ENCODE measurements at regions not wholly inside any gene's neighbourhood (a gene's known extent, or its start where the extent isn't known, plus 50 kb on each side); places are given as distances from the start of the nearest gene placed in this dataset.
"Not testable (repeated sequence)": the region's sequence is repeated elsewhere in the genome, so short reads cannot be mapped to it uniquely, and the experiment has no call there.

DNA sequence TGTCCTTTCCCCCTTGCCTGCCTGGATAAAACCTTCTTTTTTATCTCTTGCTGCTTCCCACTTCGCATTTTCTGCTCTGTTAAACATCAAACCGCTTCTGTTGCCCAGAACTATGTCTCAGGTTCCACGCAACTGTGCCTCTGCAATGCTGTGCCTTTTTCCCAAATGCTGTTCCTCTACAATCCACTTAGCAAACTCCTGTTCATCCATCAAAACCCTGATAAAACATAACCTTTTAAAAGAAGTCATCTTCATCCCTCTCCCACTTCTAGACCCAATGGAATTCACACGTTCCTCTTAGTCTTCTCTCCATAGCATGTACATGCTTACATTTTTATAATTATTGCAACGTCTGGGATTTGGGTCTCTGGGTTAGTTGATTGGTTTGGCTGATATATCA lies 111.9 kb upstream of the RRN3 start:
- H3K18ac ChIP-seq (ENCODE audit: low read length); H3K14ac ChIP-seq (ENCODE audit: low read length); H3K27ac ChIP-seq (replicated peaks; ENCODE audit: low read length); H3K9ac ChIP-seq (ENCODE audit: low read depth, low read length, poor library complexity); H3K4ac ChIP-seq (ENCODE audit: low read length); H3K4me2 ChIP-seq (ENCODE audit: insufficient read depth, low read length, poor library complexity, severe bottlenecking); H3K79me1 ChIP-seq (ENCODE audit: low read depth, low read length); H2AFZ ChIP-seq (ENCODE audit: low read length); H2AK5ac ChIP-seq (ENCODE audit: low read depth, low read length); H2BK12ac ChIP-seq (ENCODE audit: low read length); H3K4me3 ChIP-seq (ENCODE audit: low read length in 2 of 2); H2BK5ac ChIP-seq (ENCODE audit: low read length); DNase-seq (ENCODE audit: low spot score); H4K91ac ChIP-seq (ENCODE audit: low read depth, low read length, poor library complexity); H3K4me1 ChIP-seq (ENCODE audit: control insufficient read depth in 2 of 2, insufficient read depth in 1 of 2, low read depth in 1 of 2, low read length in 2 of 2); H4K8ac ChIP-seq (ENCODE audit: low read depth, low read length); H3K27me3 ChIP-seq (ENCODE audit: control insufficient read depth in 3 of 3, insufficient read depth in 3 of 3, low read depth in 1 of 3, low read length in 3 of 3); H3K36me3 ChIP-seq (replicated peaks in 1 of 2; ENCODE audit: control insufficient read depth in 2 of 2, insufficient read depth in 2 of 2, low read length in 2 of 2); H2BK15ac ChIP-seq (ENCODE audit: low read length); H3K9me3 ChIP-seq (replicated peaks in 1 of 2; ENCODE audit: control insufficient read depth in 2 of 2, insufficient read depth in 1 of 2, low read depth in 1 of 2, low read length in 2 of 2); H3K23ac ChIP-seq (ENCODE audit: low read depth, low read length, poor library complexity); H2BK120ac ChIP-seq (ENCODE audit: low read depth, low read length): not testable (repeated sequence)
- WGBS, 2 donors (ENCODE audit: extremely low coverage in 2 of 2, insufficient read length in 2 of 2, insufficient replicate concordance in 1 of 2) = no CpG with 5 or more reads among the region's 5 CpGs

DNA sequence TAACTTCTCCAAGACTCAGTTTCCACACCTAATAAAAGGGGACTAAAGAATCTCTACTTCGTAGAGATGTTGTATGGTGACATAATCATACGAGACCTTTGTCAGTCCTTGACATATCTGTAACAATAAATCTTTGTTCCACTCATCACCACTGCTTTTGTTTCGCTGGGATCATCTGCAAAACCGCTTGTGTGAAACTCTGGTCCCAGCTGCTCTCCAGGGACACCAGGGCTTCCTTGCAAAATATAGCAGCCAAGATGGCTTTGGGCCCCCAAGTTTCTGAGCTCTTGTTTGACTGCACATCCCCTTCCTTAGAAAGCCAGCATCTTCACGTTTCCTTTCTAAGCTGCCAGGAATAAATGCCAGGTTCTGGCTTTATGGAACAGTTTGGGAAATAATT lies 110.5 kb upstream of the RRN3 start:
- not testable (repeated sequence) for H2BK15ac ChIP-seq (ENCODE audit: low read length); H3K23ac ChIP-seq (ENCODE audit: low read depth, low read length, poor library complexity); DNase-seq (ENCODE audit: low spot score); H3K4ac ChIP-seq (ENCODE audit: low read length); H3K18ac ChIP-seq (ENCODE audit: low read length); H3K27ac ChIP-seq (replicated peaks; ENCODE audit: low read length); H3K27me3 ChIP-seq (ENCODE audit: control insufficient read depth in 3 of 3, insufficient read depth in 3 of 3, low read depth in 1 of 3, low read length in 3 of 3); H3K36me3 ChIP-seq (replicated peaks in 1 of 2; ENCODE audit: control insufficient read depth in 2 of 2, insufficient read depth in 2 of 2, low read length in 2 of 2); H3K4me3 ChIP-seq (ENCODE audit: low read length in 2 of 2); H2BK120ac ChIP-seq (ENCODE audit: low read depth, low read length); H3K9ac ChIP-seq (ENCODE audit: low read depth, low read length, poor library complexity); H2BK12ac ChIP-seq (ENCODE audit: low read length); H3K9me3 ChIP-seq (replicated peaks in 1 of 2; ENCODE audit: control insufficient read depth in 2 of 2, insufficient read depth in 1 of 2, low read depth in 1 of 2, low read length in 2 of 2); H2AFZ ChIP-seq (ENCODE audit: low read length); H2BK5ac ChIP-seq (ENCODE audit: low read length); H3K4me1 ChIP-seq (ENCODE audit: control insufficient read depth in 2 of 2, insufficient read depth in 1 of 2, low read depth in 1 of 2, low read length in 2 of 2); H3K14ac ChIP-seq (ENCODE audit: low read length); H3K79me1 ChIP-seq (ENCODE audit: low read depth, low read length); H2AK5ac ChIP-seq (ENCODE audit: low read depth, low read length); H4K8ac ChIP-seq (ENCODE audit: low read depth, low read length); H3K4me2 ChIP-seq (ENCODE audit: insufficient read depth, low read length, poor library complexity, severe bottlenecking); H4K91ac ChIP-seq (ENCODE audit: low read depth, low read length, poor library complexity)
- no CpG with 5 or more reads among the region's 5 CpGs for WGBS, 2 donors (ENCODE audit: extremely low coverage in 2 of 2, insufficient read length in 2 of 2, insufficient replicate concordance in 1 of 2)

DNA sequence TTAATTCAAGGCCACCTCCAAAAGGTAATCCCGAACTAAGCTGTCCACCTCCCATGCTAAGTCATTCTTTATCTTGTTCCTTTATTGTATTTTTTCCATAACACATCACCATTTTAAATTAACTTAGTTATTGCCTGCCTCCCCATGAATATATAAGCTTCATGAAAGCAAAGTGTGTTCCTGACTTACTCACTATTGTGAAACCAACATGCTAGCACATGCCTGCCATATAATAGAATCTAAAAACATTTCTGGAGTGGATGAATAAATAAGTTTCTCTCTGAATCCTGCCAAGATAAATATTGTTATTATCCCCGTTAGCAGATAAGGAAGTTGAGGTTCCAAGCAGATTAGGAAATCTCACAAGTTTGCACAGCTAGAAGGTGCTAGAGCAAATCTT lies 98.7 kb upstream of the RRN3 start:
- not testable (repeated sequence) for H3K79me1 ChIP-seq (ENCODE audit: low read depth, low read length); H3K4me3 ChIP-seq (ENCODE audit: low read length in 2 of 2)

DNA sequence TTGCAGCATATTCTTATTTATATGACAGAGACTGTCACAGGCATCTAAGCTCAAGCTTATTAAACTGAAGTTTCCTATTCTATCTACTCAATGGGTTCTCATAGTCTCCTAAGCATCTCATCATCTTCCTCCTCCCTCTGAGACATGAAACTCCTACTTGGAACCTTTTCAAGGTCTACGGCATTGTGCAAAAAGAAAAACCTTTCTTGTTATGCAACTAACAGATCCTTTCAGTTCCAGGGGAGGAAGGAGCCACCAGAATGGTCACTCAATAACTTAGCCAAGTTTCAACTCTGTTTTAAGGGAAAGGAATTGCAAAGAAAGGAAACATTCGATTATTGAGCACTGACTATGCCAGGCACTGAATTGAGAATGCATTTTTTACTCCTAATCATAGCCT lies 98.1 kb upstream of the RRN3 start:
- WGBS, 2 donors (ENCODE audit: extremely low coverage in 2 of 2, insufficient read length in 2 of 2, insufficient replicate concordance in 1 of 2) = no CpG with 5 or more reads among the region's 2 CpGs

More for the DNA sequence above, 98.7 kb upstream of the RRN3 start:
- not testable (repeated sequence) for H3K27ac ChIP-seq (replicated peaks; ENCODE audit: low read length); H2BK5ac ChIP-seq (ENCODE audit: low read length); H3K14ac ChIP-seq (ENCODE audit: low read length); H3K36me3 ChIP-seq (replicated peaks in 1 of 2; ENCODE audit: control insufficient read depth in 2 of 2, insufficient read depth in 2 of 2, low read length in 2 of 2); H2AK5ac ChIP-seq (ENCODE audit: low read depth, low read length); H3K23ac ChIP-seq (ENCODE audit: low read depth, low read length, poor library complexity); H3K4ac ChIP-seq (ENCODE audit: low read length); H3K27me3 ChIP-seq (ENCODE audit: control insufficient read depth in 3 of 3, insufficient read depth in 3 of 3, low read depth in 1 of 3, low read length in 3 of 3); H4K91ac ChIP-seq (ENCODE audit: low read depth, low read length, poor library complexity); H2BK120ac ChIP-seq (ENCODE audit: low read depth, low read length); H3K18ac ChIP-seq (ENCODE audit: low read length); H3K9me3 ChIP-seq (replicated peaks in 1 of 2; ENCODE audit: control insufficient read depth in 2 of 2, insufficient read depth in 1 of 2, low read depth in 1 of 2, low read length in 2 of 2); H2AFZ ChIP-seq (ENCODE audit: low read length); H3K4me2 ChIP-seq (ENCODE audit: insufficient read depth, low read length, poor library complexity, severe bottlenecking); H4K8ac ChIP-seq (ENCODE audit: low read depth, low read length); DNase-seq (ENCODE audit: low spot score); H2BK15ac ChIP-seq (ENCODE audit: low read length); H2BK12ac ChIP-seq (ENCODE audit: low read length); H3K4me1 ChIP-seq (ENCODE audit: control insufficient read depth in 2 of 2, insufficient read depth in 1 of 2, low read depth in 1 of 2, low read length in 2 of 2); H3K9ac ChIP-seq (ENCODE audit: low read depth, low read length, poor library complexity)
- no CpG with 5 or more reads among the region's 2 CpGs for WGBS, 2 donors (ENCODE audit: extremely low coverage in 2 of 2, insufficient read length in 2 of 2, insufficient replicate concordance in 1 of 2)

More for the DNA sequence above, 98.1 kb upstream of the RRN3 start:
- H3K23ac ChIP-seq (ENCODE audit: low read depth, low read length, poor library complexity); H2BK5ac ChIP-seq (ENCODE audit: low read length); H3K9me3 ChIP-seq (replicated peaks in 1 of 2; ENCODE audit: control insufficient read depth in 2 of 2, insufficient read depth in 1 of 2, low read depth in 1 of 2, low read length in 2 of 2); H4K91ac ChIP-seq (ENCODE audit: low read depth, low read length, poor library complexity); H3K4ac ChIP-seq (ENCODE audit: low read length); H3K27me3 ChIP-seq (ENCODE audit: control insufficient read depth in 3 of 3, insufficient read depth in 3 of 3, low read depth in 1 of 3, low read length in 3 of 3); H2BK12ac ChIP-seq (ENCODE audit: low read length); H3K18ac ChIP-seq (ENCODE audit: low read length); H3K4me2 ChIP-seq (ENCODE audit: insufficient read depth, low read length, poor library complexity, severe bottlenecking); H4K8ac ChIP-seq (ENCODE audit: low read depth, low read length); H2AK5ac ChIP-seq (ENCODE audit: low read depth, low read length); H2BK15ac ChIP-seq (ENCODE audit: low read length); H2BK120ac ChIP-seq (ENCODE audit: low read depth, low read length); H3K36me3 ChIP-seq (replicated peaks in 1 of 2; ENCODE audit: control insufficient read depth in 2 of 2, insufficient read depth in 2 of 2, low read length in 2 of 2); H2AFZ ChIP-seq (ENCODE audit: low read length); H3K27ac ChIP-seq (replicated peaks; ENCODE audit: low read length); H3K14ac ChIP-seq (ENCODE audit: low read length); H3K9ac ChIP-seq (ENCODE audit: low read depth, low read length, poor library complexity); H3K4me1 ChIP-seq (ENCODE audit: control insufficient read depth in 2 of 2, insufficient read depth in 1 of 2, low read depth in 1 of 2, low read length in 2 of 2); H3K4me3 ChIP-seq (ENCODE audit: low read length in 2 of 2); DNase-seq (ENCODE audit: low spot score); H3K79me1 ChIP-seq (ENCODE audit: low read depth, low read length): not testable (repeated sequence)

All from neuronal stem cell (in vitro differentiated cells).